Ureter (tissue), 1 donor: ENCODE measurements at regions not wholly inside any gene's neighbourhood (a gene's known extent, or its start where the extent isn't known, plus 50 kb on each side); places are given as distances from the start of the nearest gene placed in this dataset.

ENCODE experiments used
- DNase-seq: peaks from one replicate; pipeline ENCODE4 v3.0.0-alpha.2; 2020; ENCODE audit warnings: low spot score
- donor health status: DM: yes; HTN: yes; CAD: no.

- no peak for DNase-seq
These were observed 194.3 kb upstream of the PRKCQ start for GRCh38 chr10:6774406-6774805.

DNA sequence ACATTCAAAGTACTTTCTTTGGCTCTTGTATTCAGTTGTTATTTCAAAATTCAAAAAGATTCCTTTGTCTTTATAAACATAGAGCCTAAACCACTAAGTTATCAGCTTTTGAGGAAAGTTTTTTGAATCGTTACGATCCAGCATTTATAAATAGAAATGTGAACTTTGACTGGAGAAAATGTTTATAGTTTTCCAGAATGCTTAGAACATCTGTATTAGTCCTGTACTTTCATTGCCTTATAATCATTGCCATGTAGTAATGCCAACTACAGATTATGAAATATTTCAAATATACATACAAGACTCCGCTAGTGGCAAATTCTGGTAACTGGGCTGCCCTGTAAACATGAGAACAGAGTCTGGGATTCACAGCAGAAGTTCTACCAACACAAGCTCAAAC is 191.3 kb upstream of the PRKCQ start:
- DNase-seq = no peak

DNA sequence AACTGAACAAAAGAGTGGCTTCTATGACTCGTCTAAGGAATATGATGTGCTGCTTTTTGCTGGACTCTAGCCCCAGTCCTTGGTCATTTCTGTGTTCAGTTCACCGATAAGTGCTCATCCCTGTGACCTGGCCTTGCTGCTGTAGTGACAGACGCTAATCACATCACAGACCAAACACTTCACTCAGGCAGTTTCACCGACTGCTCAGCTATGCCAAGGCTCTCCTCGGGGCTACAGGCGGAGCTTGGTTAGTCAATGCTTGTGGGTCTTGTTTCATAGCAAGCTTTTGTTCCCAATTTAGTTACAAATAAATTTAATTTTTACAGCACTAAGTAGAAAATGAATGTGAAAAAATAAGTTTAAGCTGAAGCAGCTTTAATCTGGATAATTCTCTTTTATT is 190.8 kb upstream of the PRKCQ start:
- DNase-seq = no peak

DNA sequence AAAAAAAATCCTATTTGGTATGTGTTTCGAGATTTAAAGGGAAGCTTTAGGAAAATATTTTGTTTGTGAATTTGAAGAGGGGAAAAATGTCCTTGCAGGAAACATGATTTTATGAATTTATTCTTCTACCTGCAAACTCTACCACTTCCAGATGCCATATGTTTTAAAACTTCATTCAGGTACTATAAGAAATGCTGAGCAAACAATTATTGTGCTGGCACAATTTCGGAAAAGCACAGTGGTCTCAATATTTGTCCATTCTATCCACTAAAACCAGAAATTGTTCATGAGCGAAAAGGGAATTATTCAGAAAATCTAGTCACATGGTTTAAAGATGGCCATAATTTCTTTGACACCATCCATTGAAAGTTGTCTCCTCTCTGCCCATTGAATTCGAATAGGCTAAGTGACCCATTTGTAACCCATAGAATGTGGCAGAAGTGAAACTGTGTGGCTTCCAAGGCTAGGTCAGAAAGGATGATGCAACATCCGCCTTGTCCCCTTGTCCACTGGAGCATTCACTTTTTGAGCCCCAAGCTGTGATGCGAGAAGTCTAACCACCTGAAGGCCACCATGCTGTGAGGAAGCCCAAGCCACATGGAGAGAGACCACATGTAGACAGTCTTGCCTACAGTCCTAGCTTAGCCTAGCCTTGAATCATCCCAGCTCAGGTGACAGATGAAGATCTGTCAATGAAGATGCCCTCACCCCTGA is 189.8 kb upstream of the PRKCQ start:
- DNase-seq = no peak

DNA sequence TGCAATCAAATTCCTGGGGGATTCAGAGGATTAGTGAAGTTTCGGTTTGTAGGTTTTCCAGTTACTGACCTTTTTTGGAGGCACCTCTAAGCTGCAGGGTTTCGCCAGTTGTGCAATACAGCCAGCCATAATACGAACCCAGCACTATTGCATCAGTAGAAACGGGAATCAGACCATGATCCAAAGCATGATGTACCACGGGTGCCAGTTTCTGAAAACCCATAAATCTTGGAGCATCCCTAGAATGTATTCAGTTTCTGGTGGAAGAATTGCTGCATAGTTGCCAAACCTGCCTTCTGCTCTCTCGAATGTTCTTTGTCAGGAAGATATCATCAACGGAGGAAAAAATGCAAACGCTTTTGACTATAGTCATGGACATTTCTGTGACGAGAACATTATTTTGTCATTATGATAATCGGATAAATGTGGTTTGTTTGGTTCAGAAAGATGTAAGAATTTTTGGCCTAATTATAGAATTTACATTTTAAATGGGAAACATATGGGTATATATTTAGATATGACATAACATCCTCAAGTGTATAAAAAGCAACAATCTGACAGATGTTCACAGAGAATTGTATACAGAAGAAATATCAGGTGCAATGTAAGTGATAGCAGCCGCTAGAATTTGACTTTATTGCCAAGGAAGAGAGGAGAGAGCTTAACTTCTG is 186.2 kb upstream of the PRKCQ start:
- DNase-seq = no peak

DNA sequence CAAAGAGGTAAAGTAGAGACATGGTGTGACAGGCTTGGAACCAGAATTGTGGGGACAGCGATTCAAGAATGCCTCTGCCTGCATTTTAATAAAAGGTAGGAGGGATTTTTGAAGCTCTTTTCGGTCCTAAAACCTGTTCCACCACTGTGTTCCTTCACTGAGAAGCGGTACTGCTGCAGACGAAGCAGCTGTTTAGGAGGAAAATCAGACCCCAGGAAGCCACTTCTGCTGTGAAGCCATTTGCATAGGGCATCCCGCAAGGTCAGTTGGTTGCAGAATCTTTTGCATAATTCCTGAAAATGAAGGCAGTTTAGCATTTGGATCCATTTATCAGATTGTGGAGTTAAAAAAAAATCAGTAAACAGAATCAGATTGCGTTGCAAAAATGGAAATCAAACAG is 183.3 kb upstream of the PRKCQ start:
- DNase-seq = no peak

DNA sequence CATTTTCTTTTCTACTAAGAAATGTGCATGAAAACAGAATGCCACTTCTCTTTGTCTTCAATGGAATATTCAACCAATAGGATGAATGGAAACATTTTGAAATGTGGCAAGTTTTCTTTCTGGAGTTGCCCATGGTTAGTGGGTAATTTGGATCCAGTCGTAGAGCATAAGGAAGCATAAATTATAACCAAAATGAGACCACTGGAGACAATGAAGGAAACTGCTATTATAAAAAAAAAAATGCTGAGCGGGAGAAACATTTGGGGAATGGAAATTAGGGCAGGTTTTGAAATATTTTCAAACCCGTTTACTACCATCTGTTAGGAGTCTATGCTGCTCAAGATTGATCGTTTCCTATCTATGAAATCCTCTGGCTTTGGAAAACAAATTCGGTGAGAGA is 182.9 kb upstream of the PRKCQ start:
- DNase-seq = no peak

GRCh38 chr10:6759961-6760360 is 179.9 kb upstream of the PRKCQ start:
- DNase-seq = no peak

GRCh38 chr10:6757158-6757557 is 177.1 kb upstream of the PRKCQ start:
- no peak for DNase-seq

DNA sequence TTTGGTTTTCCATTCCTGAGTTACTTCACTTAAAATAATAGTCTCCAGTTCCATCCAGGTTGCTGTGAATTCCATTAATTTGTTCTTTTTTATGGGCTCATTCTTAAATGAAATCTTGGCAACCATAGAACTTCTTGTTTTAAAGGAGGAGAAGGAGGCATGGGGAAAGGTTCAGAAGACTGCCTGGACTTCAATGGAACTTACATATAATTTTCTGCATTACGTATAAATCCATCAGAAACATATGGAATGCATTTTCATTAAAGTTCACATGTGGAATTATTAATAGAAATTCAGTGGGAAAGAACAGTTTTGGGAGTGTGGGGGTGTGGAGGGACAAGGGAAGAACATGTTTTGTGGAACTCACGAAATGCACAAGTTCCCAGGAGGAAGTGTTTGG is 176.6 kb upstream of the PRKCQ start:
- DNase-seq = no peak

DNA sequence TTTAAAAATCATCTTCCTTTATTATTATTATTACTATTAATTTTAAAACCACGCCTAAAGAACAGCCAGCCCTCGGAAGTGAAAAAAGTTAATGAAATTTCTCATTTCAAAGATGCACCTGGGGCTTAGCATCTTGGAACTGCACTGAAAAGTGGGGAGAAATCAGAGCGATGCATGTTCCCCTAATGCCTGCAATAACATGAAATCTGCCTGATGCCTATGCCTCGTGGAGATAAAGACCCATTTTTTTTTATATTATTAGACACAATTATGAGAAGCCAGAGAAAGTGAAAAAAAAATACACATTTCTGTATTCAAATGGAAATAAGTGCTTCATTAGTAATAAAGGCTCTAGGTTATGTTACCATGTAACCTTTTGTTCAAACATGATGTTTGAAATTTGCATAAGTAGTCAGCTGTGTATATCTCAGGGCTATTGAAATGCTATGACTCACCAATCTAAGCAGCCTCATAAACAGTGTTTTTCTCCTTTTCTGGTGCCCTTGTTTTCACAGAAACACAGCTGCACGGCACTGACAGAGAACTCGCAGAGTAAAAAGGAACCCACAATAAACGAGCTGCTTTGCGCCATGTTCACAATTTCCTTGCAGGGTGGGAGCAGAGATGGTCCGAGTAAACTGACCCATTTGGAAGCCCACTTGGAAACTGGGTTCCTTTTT is 175.8 kb upstream of the PRKCQ start:
- DNase-seq = no peak

DNA sequence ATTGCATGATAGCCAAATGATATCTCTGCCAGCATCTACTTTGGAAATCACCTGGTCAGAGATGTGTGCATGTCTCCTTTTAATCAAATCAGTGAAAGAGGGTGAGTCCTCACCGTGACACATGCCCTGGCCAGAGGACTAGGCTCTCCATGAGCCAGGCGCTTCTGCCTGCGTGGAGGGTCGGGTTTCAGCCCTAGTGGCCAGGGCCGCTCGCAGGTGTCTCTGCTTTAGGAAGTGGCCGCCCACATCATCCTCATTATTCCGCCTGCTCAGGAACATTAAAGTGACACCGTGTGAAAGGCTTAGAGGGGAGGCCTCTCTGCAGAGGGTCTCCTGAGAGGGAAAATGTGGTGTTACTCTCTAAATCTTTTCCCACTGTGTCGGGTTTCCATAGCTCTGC is 173.6 kb upstream of the PRKCQ start:
- no peak for DNase-seq

- no peak for DNase-seq
These were observed 171.3 kb upstream of the PRKCQ start for GRCh38 chr10:6751363-6751762.

GRCh38 chr10:6748981-6749635 is 169.0 kb upstream of the PRKCQ start:
- no peak for DNase-seq

- no peak for DNase-seq
These were observed 168.0 kb upstream of the PRKCQ start for GRCh38 chr10:6748029-6748428.

DNA sequence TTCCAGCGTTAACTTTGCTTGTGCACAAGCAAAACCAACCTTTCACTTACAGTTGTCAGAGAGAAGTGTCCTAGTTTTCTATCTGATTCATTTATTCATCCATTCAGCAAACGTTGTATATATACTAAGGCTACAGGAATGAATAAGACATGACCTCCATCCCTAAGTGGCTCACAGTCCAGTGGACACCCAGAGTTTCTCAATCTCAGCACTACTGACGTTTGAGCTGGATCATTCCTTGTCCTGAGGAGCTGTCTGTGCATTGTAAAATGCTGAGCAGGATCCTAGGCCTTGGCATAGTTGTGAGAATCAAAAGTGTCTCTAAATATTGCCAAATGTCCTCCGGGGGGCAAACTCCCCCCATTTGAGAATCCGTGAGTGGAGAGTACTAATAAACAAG is 166.7 kb upstream of the PRKCQ start:
- no peak for DNase-seq

- no peak for DNase-seq
These were observed 163.3 kb upstream of the PRKCQ start for GRCh38 chr10:6743291-6743849.

- no peak for DNase-seq
These were observed 161.5 kb upstream of the PRKCQ start for GRCh38 chr10:6741541-6741941.

DNA sequence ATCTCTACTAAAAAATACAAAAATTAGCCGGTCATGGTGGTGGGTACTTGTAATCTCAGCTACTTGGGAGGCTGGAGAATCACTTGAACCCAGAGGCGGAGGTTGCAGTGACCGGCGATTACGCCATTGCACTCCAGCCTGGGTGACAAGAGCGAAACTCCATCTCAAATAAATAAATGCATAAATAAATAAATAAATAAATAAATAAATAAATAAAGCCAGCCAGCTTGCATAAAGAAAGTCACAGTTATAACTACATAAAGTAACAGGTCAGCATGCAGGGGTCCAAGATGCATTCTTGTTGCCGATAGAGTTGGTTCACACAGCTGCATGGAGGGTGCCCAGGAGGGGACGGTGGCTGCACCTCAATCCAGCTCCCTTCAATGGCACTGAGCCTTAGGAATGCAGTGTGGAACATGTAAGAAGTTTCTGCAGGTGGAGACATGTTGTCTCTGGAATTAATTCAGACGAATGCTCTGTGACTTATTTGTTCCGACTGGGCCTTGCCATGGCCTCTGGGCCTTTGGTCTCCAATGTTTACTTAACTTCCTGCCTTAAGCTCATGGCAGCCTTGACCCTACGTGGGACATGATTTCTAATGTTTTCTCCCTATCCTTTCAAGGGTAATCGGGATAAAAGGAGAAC is 159.6 kb upstream of the PRKCQ start:
- DNase-seq = no peak

DNA sequence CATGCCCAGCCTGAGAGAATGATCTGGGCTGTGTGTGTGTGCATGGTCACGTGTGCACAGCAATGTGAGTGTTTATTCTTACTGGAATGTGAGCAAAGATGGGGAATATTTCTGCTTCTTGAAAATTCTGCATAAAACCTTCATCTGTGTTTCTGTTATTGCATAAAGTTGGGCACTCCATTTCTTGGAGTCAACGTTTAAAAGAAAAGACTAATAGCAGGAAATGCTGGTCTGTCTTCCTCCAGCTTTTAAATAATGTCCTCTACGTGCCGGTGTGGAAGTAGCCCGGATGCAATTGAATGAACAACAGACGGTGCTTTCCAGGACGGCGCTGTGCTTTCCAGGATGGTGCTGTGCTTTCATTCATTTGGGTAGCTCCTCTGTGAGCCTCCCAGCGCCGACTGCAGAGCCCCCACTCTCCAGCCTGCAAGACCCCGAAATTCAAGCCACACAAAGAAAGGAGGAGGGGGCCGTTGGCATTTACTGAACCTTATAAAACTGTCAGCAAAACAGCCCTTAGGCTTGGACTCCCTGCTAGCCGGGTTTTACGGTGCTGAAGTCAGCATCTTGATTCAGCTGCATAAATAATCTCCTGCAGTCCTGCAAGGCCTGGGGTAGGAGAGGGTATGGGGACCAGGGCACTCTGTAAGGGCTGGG is 158.2 kb upstream of the PRKCQ start:
- DNase-seq = no peak

GRCh38 chr10:6737758-6738111 is 157.7 kb upstream of the PRKCQ start:
- no peak for DNase-seq
